ENCODE measurements at regions not wholly inside any gene's neighbourhood (a gene's known extent, or its start where the extent isn't known, plus 50 kb on each side); places are given as distances from the start of the nearest gene placed in this dataset.

GRCh38 chr11:79926707-79927106 is 485.9 kb upstream of the TENM4 start:
- Histone ChIP-seq H3K9me3 (no peaks in the 10 kb centered on the region), H3K4me3 (no peak overlapping the region), H3K27me3 (no peaks in the 10 kb centered on the region), H3K4me1 (no peaks in the 10 kb centered on the region), H3K27ac (no peak overlapping the region), H3K36me3 (no peaks in the 10 kb centered on the region)
- WGBS, 2 donors, result 93 to 94% methylated on average over 2 of the region's 2 CpGs
- intact Hi-C loops (cut with DNase I), result no loop called here
- DNase-seq, result no peak
- TF ChIP-seq POLR2AphosphoS5 (IDR thresholded peaks at IDR 0.05) (no peak), EP300 (IDR thresholded peaks at IDR 0.05) (no peak), CTCF (IDR thresholded peaks at IDR 0.05) (no peak), POLR2A (IDR thresholded peaks at IDR 0.05) (no peak)

GRCh38 chr11:79925570-79925969 is 484.7 kb upstream of the TENM4 start:
- DNase-seq, result no peak
- Histone ChIP-seq H3K4me1 (no peaks in the 10 kb centered on the region), H3K27ac (no peak overlapping the region), H3K9me3 (no peaks in the 10 kb centered on the region), H3K27me3 (no peaks in the 10 kb centered on the region), H3K4me3 (no peak overlapping the region), H3K36me3 (no peaks in the 10 kb centered on the region)
- no peak for TF ChIP-seq POLR2AphosphoS5 (IDR thresholded peaks at IDR 0.05)
- TF ChIP-seq EP300 (IDR thresholded peaks at IDR 0.05), result no peak
- no peak for TF ChIP-seq POLR2A (IDR thresholded peaks at IDR 0.05)
- TF ChIP-seq CTCF (IDR thresholded peaks at IDR 0.05), result no peak
- intact Hi-C loops (cut with DNase I), result no loop called here
- 80 to 90% methylated on average over 3 of the region's 3 CpGs for WGBS, 2 donors

GRCh38 chr11:79922641-79923040 is 481.8 kb upstream of the TENM4 start:
- Histone ChIP-seq H3K27me3 (no peaks in the 10 kb centered on the region), H3K4me1 (no peaks in the 10 kb centered on the region), H3K36me3 (no peaks in the 10 kb centered on the region), H3K4me3 (no peak overlapping the region), H3K9me3 (no peaks in the 10 kb centered on the region), H3K27ac (no peak overlapping the region)
- TF ChIP-seq POLR2AphosphoS5 (IDR thresholded peaks at IDR 0.05) (no peak), CTCF (IDR thresholded peaks at IDR 0.05) (no peak), EP300 (IDR thresholded peaks at IDR 0.05) (no peak), POLR2A (IDR thresholded peaks at IDR 0.05) (no peak)
- DNase-seq, result no peak
- intact Hi-C loops (cut with DNase I), result no loop called here
- WGBS, 2 donors, result 27 to 49% methylated on average over 3 of the region's 3 CpGs

- no peak overlapping the region for H3K27ac ChIP-seq
- no peak overlapping the region for H3K4me3 ChIP-seq
- H3K9me3 ChIP-seq, result no peaks in the 10 kb centered on the region
- H3K4me1 ChIP-seq, result no peaks in the 10 kb centered on the region
- no peak for TF ChIP-seq EP300 (IDR thresholded peaks at IDR 0.05)
- no peak for TF ChIP-seq POLR2A (IDR thresholded peaks at IDR 0.05)
- no peak for TF ChIP-seq CTCF (IDR thresholded peaks at IDR 0.05)
- TF ChIP-seq POLR2AphosphoS5 (IDR thresholded peaks at IDR 0.05), result no peak
- intact Hi-C loops (cut with DNase I), result no loop called here
- H3K27me3 ChIP-seq, result no peaks in the 10 kb centered on the region
- H3K36me3 ChIP-seq, result no peaks in the 10 kb centered on the region
- DNase-seq, result no peak
- 71 to 96% methylated on average over 1 of the region's 1 CpG for WGBS, 2 donors
These were observed 479.6 kb upstream of the TENM4 start for GRCh38 chr11:79920480-79920879.

- no peak for DNase-seq
- H3K4me1 ChIP-seq, result no peaks in the 10 kb centered on the region
- no peaks in the 10 kb centered on the region for H3K27me3 ChIP-seq
- no peak overlapping the region for H3K27ac ChIP-seq
- H3K4me3 ChIP-seq, result no peak overlapping the region
- TF ChIP-seq EP300 (IDR thresholded peaks at IDR 0.05), result no peak
- TF ChIP-seq POLR2A (IDR thresholded peaks at IDR 0.05), result no peak
- TF ChIP-seq POLR2AphosphoS5 (IDR thresholded peaks at IDR 0.05), result no peak
- TF ChIP-seq CTCF (IDR thresholded peaks at IDR 0.05), result no peak
- H3K9me3 ChIP-seq, result no peaks in the 10 kb centered on the region
- intact Hi-C loops (cut with DNase I), result no loop called here
- H3K36me3 ChIP-seq, result no peaks in the 10 kb centered on the region
These were observed 478.5 kb upstream of the TENM4 start for GRCh38 chr11:79919350-79919749.

Data from sigmoid colon (tissue), 6 donors.